Naive thymus-derived CD4-positive, alpha-beta T cell (primary cell): ENCODE measurements at regions not wholly inside any gene's neighbourhood (a gene's known extent, or its start where the extent isn't known, plus 50 kb on each side); places are given as distances from the start of the nearest gene placed in this dataset.

Experiments used
- ATAC-seq: fragments of 150-1000 bp; cut with Tn5 transposase; 2 replicates; pipeline ENCODE4 v1.10.0; 2021; ENCODE audit warnings: mild to moderate bottlenecking, moderate library complexity
- CTCF ChIA-PET: fragments of 350-600 bp; sonication (Branson Sonifier 250); formaldehyde crosslinking; loops from one replicate; lab custom pipeline; 2021; ENCODE audit warnings: antibody characterized with exemption; lab: Charles Lee
- POLR2A ChIA-PET: fragments of 350-600 bp; sonication (Branson Sonifier 250); formaldehyde crosslinking; loops from one replicate; lab custom pipeline; 2021; ENCODE audit warnings: antibody characterized with exemption, inconsistent platforms; lab: Charles Lee
- DNase-seq, 9 donors: peaks; one replicate each; pipeline versions ENCODE4 v3.0.0 to v3.0.0-alpha.2; 2020 to 2022; ENCODE audit warnings: mixed read lengths in 1 of 9
- H3K27ac ChIP-seq: one replicate; pipeline ENCODE4 v1.7.0; 2013; ENCODE audit warnings: mild to moderate bottlenecking, low read depth, low read length, moderate library complexity
- H3K27me3 ChIP-seq, 2 donors: one replicate each; pipeline ENCODE4 v1.7.0; 2013; ENCODE audit warnings: low read length in 2 of 2, mild to moderate bottlenecking in 2 of 2, moderate library complexity in 2 of 2; ENCODE audit not compliant: control insufficient read depth in 2 of 2, insufficient read depth in 2 of 2
- H3K36me3 ChIP-seq, 3 experiments: 1 replicate in 2 of 3; 2 replicates in 1 of 3; pipeline ENCODE4 v1.7.0; 2013; ENCODE audit warnings: low read length in 3 of 3, mild to moderate bottlenecking in 3 of 3, moderate library complexity in 1 of 3; ENCODE audit not compliant: insufficient read depth in 3 of 3, control insufficient read depth in 2 of 3
- H3K4me1 ChIP-seq, 2 donors: one replicate each; pipeline ENCODE4 v1.7.0; 2013; ENCODE audit warnings: low read length in 2 of 2, mild to moderate bottlenecking in 2 of 2, moderate library complexity in 1 of 2; ENCODE audit not compliant: control insufficient read depth in 2 of 2, insufficient read depth in 2 of 2
- H3K4me3 ChIP-seq: 2 replicates; pipeline ENCODE4 v1.7.0; 2013; ENCODE audit warnings: mild to moderate bottlenecking, low read length
- H3K9me3 ChIP-seq, 3 experiments: 1 replicate in 2 of 3; 2 replicates in 1 of 3; pipeline ENCODE4 v1.7.0; 2013; ENCODE audit warnings: low read length in 3 of 3; ENCODE audit not compliant: control insufficient read depth in 2 of 3
- H3K27ac Mint-ChIP-seq, 9 donors: one replicate each; pipeline ENCODE4 v1.8.0; 2020 to 2022; ENCODE audit warnings: mixed read lengths in 9 of 9, mild to moderate bottlenecking in 8 of 9, moderate library complexity in 5 of 9, inconsistent platforms in 2 of 9
- H3K27me3 Mint-ChIP-seq, 5 donors: one replicate each; pipeline ENCODE4 v1.8.0; 2021 to 2022; ENCODE audit warnings: mixed read lengths in 5 of 5, mild to moderate bottlenecking in 1 of 5
- H3K36me3 Mint-ChIP-seq, 5 donors: one replicate each; pipeline ENCODE4 v1.8.0; 2020 to 2022; ENCODE audit warnings: mixed read lengths in 5 of 5, mild to moderate bottlenecking in 3 of 5, inconsistent platforms in 1 of 5
- H3K4me1 Mint-ChIP-seq, 7 donors: one replicate each; pipeline ENCODE4 v1.8.0; 2020 to 2022; ENCODE audit warnings: mixed read lengths in 7 of 7, mild to moderate bottlenecking in 3 of 7, inconsistent platforms in 1 of 7
- H3K4me3 Mint-ChIP-seq, 10 donors: one replicate each; pipeline ENCODE4 v1.8.0; 2020 to 2022; ENCODE audit warnings: mild to moderate bottlenecking in 10 of 10, mixed read lengths in 10 of 10, moderate library complexity in 6 of 10, inconsistent platforms in 2 of 10
- H3K9me3 Mint-ChIP-seq, 11 donors: one replicate each; pipeline ENCODE4 v1.8.0; 2020 to 2022; ENCODE audit warnings: mixed read lengths in 11 of 11, mild to moderate bottlenecking in 4 of 11, inconsistent platforms in 1 of 11, moderate library complexity in 1 of 11
- intact Hi-C, 2 donors: fragments of 100-400 bp; cut with micrococcal nuclease; formaldehyde crosslinking; loops; one replicate each; pipeline ENCODE4 v1.15.1; 2023

DNA sequence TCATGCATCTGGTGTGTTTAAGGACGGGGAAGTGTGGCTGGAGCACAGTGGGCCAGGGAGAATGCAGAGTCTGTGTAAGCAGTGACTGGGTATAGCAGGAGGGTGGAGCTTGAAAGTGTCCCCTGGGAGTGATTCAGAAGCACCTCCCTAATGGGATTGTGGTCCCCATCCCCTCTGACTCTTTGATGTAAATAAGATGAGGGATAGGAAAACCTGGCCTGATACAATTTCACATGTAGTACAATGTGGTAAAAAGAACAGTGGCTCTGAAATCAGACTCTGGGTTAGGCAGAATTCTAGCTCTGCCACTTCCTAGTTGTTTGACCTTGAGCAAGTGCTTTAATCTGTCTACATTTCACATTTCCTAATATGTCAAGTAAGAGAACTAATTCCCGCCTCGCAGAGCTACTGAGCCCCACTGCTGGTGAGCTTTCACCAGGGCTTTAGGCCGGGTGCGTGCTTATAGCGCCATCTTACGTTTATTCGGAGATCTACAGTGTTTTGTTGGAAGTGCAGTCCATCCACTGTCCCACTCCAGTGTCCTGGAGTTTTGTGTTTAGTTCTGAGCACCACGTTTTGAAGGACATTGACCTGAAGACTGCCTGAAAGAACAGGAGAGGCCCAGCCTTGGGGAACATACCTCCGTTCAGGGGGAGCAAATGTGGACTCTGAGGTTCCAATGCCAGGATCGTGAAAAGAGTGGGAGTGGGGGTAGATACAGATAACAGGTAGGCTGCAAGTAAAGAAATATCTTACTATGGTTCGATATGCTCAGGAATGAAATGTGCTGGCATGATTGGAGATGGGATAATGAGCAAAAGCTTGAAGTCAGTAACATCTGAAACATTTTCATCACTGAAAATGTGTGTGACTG lies 51.2 kb upstream of the TESK1 start:
- Histone ChIP-seq H3K27ac (no peak overlapping the region), H3K27me3 (no peaks in the 10 kb centered on the region), H3K4me3 (no peak overlapping the region), H3K36me3 (no peaks in the 10 kb centered on the region), H3K9me3 (no peaks in the 10 kb centered on the region), H3K4me1 (no peaks in the 10 kb centered on the region)
- peaks cover 0 to 3% (median 0%) of the 10 kb centered on the region in 7 donors for H3K4me1 Mint-ChIP-seq
- CTCF ChIA-PET, result interaction anchor here (0.8 to 2.8 kb wide), 12 partner anchors 26 to 654 kb away, joined by 3 to 12 read pairs (median 4); no protein-coding TSS in a partner anchor
- peak in 7 of 9 donors; percentile 17 to 51 (median 41) for DNase-seq
- no peak overlapping the region for H3K27ac Mint-ChIP-seq
- POLR2A ChIA-PET, result no interaction called here
- ATAC-seq, result peak; percentile 89
- peaks cover 0 to 2% (median 0%) of the 10 kb centered on the region in 5 donors for H3K27me3 Mint-ChIP-seq
- intact Hi-C loops, result loop anchor here (1.0 to 10.0 kb wide), 5 partner anchors 65 to 438 kb away; no protein-coding TSS in a partner anchor
- H3K9me3 Mint-ChIP-seq, result no peaks in the 10 kb centered on the region
- peaks cover 0 to 5% (median 0%) of the 10 kb centered on the region in 5 donors for H3K36me3 Mint-ChIP-seq
- no peak overlapping the region for H3K4me3 Mint-ChIP-seq

DNA sequence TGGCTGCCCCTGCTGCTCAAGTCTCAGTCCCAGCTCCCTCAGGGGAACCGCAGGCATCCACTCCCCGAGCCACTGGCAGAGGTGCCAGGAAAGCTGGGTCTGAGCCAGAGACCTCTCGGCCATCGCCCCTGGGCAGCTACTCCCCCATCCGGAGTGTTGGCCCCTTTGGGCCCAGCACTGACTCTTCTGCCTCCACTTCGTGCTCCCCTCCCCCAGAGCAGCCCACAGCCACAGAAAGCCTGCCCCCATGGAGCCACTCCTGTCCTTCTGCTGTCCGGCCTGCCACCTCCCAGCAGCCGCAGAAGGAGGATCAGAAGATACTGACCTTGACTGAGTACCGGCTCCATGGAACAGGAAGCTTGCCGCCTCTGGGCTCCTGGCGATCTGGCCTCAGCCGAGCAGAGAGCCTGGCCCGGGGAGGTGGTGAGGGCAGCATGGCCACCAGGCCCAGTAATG lies 49.8 kb upstream of the TESK1 start:
- H3K4me3 Mint-ChIP-seq, result no peak overlapping the region
- H3K9me3 ChIP-seq, result no peaks in the 10 kb centered on the region
- no peaks in the 10 kb centered on the region for H3K4me1 ChIP-seq
- peaks cover 0 to 5% (median 0%) of the 10 kb centered on the region in 5 donors for H3K36me3 Mint-ChIP-seq
- no peak overlapping the region for H3K4me3 ChIP-seq
- H3K4me1 Mint-ChIP-seq, result peaks cover 0 to 7% (median 0%) of the 10 kb centered on the region in 7 donors
- intact Hi-C loops, result loop anchor here (2.0 to 10.0 kb wide), 2 partner anchors 296 to 300 kb away; no protein-coding TSS in a partner anchor
- H3K27me3 Mint-ChIP-seq, result peaks cover 0 to 2% (median 0%) of the 10 kb centered on the region in 5 donors
- ATAC-seq (no peak), DNase-seq (no peak)
- no peak overlapping the region for H3K27ac ChIP-seq
- POLR2A ChIA-PET, result no interaction called here
- no peak overlapping the region for H3K27ac Mint-ChIP-seq
- no peaks in the 10 kb centered on the region for H3K36me3 ChIP-seq
- CTCF ChIA-PET, result no interaction called here
- H3K9me3 Mint-ChIP-seq, result no peaks in the 10 kb centered on the region
- no peaks in the 10 kb centered on the region for H3K27me3 ChIP-seq
